Esophagus squamous epithelium (tissue), 5 donors: ENCODE measurements at regions not wholly inside any gene's neighbourhood (a gene's known extent, or its start where the extent isn't known, plus 50 kb on each side); places are given as distances from the start of the nearest gene placed in this dataset.

ENCODE experiments used
- DNase-seq: peaks from one replicate; lab custom pipeline; 2025; lab: John Stamatoyannopoulos, UW
- H3K27ac ChIP-seq, 4 donors: fragments of 200-600 bp; sonication (generic); one replicate each; pipeline ENCODE4 v1.5.1; 2016 to 2019; ENCODE audit warnings: mild to moderate bottlenecking in 1 of 4
- H3K27me3 ChIP-seq, 4 donors: fragments of 200-600 bp; sonication (generic); 1 replicate in 3 of 4; 2 replicates in 1 of 4; pipeline versions ENCODE4 v1.5.1 to v1.6.0; 2017 to 2021; ENCODE audit warnings: antibody characterized with exemption in 1 of 4
- H3K36me3 ChIP-seq, 3 donors: fragments of 200-600 bp; sonication (generic); one replicate each; pipeline ENCODE4 v1.5.1; 2016 to 2019
- H3K4me1 ChIP-seq, 3 donors: fragments of 200-600 bp; sonication (generic); one replicate each; pipeline ENCODE4 v1.5.1; 2017 to 2019
- H3K4me3 ChIP-seq, 4 donors: fragments of 200-600 bp; sonication (generic); 1 replicate in 3 of 4; 2 replicates in 1 of 4; pipeline ENCODE4 v1.5.1; 2016 to 2019; ENCODE audit warnings: mild to moderate bottlenecking in 2 of 4, moderate library complexity in 1 of 4
- H3K9me3 ChIP-seq, 3 donors: fragments of 200-600 bp; sonication (generic); one replicate each; pipeline ENCODE4 v1.5.1; 2016 to 2019
- POLR2A ChIP-seq, 4 donors: fragments of 450-650 bp; IDR thresholded peaks; one replicate each; pipeline ENCODE4 v1.6.1; 2017; ENCODE audit warnings: antibody characterized with exemption in 4 of 4, mild to moderate bottlenecking in 4 of 4, moderate library complexity in 3 of 4
- WGBS, 2 donors: methylation state at CpG; one replicate each; pipeline ENCODE4 v1.1.5; 2018; 5-methylcytosine and 5-hydroxymethylcytosine counted together
- intact Hi-C: fragments of 100-400 bp; cut with DNase I; formaldehyde crosslinking; loops from one replicate; pipeline ENCODE4 v1.15.0; 2022
- TF ChIP-seq, protein P1 (sequence below), 6 experiments: fragments of 450-650 bp in 4 of 6; fragments of 200-600 bp in 2 of 6; sonication (generic) in 2 of 6; IDR thresholded peaks; one replicate each; pipeline ENCODE4 v1.5.1; 2016 to 2019; ENCODE audit warnings: antibody characterized with exemption in 6 of 6, mild to moderate bottlenecking in 4 of 6, moderate library complexity in 4 of 6
- donor health status: DM: yes; HTN: yes; CAD: no.

DNA sequence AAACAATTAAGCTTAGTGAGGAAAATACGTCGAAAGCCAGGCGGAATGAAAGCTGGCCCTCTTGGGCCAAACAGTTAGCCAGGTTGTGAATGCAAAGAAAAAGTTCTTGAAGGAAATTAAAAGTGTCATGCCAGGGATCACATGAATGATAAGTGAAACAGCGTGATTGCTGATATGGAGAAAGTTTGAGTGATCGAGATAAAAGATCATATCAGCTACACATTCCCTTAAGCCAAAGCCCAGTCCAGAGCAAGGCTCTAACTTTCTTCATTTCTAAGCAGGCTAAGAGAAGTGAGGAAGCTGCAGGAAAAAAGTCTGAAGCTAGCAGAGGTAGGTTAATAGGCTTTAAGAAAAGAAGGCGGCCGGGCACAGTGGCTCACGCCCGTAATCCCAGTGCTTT, 254.0 kb downstream of the EFNB2 start:
- peaks cover 0 to 14% (median 0%) of the 10 kb centered on the region in 3 donors for H3K4me1 ChIP-seq
- no peaks in the 10 kb centered on the region for H3K27me3 ChIP-seq
- H3K9me3 ChIP-seq: no peaks in the 10 kb centered on the region
- H3K27ac ChIP-seq: no peak overlapping the region
- DNase-seq: no peak
- H3K36me3 ChIP-seq: no peaks in the 10 kb centered on the region
- H3K4me3 ChIP-seq: no peak overlapping the region
- 92 to 94% methylated on average over 8 of the region's 9 CpGs for WGBS, 2 donors
- TF ChIP-seq POLR2A (IDR thresholded peaks at IDR 0.05): no peak
- TF ChIP-seq, protein P1, sequence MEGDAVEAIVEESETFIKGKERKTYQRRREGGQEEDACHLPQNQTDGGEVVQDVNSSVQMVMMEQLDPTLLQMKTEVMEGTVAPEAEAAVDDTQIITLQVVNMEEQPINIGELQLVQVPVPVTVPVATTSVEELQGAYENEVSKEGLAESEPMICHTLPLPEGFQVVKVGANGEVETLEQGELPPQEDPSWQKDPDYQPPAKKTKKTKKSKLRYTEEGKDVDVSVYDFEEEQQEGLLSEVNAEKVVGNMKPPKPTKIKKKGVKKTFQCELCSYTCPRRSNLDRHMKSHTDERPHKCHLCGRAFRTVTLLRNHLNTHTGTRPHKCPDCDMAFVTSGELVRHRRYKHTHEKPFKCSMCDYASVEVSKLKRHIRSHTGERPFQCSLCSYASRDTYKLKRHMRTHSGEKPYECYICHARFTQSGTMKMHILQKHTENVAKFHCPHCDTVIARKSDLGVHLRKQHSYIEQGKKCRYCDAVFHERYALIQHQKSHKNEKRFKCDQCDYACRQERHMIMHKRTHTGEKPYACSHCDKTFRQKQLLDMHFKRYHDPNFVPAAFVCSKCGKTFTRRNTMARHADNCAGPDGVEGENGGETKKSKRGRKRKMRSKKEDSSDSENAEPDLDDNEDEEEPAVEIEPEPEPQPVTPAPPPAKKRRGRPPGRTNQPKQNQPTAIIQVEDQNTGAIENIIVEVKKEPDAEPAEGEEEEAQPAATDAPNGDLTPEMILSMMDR (IDR thresholded peaks at IDR 0.05): no peak
- intact Hi-C loops: no loop called here

DNA sequence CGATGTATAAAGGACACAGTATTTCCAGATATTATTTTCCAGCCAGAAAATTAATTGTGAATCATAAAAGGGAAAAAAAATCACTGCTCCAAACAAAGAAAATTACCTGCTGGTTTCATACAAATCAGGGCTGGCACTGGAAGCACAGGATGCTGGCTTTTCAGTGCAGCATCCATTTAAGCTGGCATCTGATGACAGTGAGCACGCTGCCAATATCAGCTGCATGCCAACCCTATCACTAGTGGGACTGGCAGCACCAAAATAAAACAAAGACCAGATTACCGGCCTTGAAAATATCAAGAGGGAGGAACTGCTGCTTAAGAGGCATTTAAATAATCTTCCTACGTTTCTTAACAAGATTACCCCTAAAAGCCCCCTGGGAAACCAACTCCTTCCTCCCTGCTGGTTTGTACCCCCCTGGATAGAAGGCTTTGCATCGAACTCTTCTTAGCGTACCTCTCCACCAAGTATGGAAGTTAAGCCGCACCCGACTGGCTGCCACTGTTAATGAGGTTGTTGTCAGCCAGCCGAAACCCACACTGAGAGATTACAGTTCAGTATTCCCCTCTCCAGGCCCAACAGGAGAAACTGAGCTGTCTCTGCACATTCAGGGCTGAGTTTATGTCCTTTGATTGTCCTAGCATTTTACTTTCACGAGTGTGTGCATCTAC, 257.8 kb downstream of the EFNB2 start:
- no peak overlapping the region for H3K27ac ChIP-seq
- H3K9me3 ChIP-seq: no peaks in the 10 kb centered on the region
- DNase-seq: no peak
- no peaks in the 10 kb centered on the region for H3K27me3 ChIP-seq
- H3K36me3 ChIP-seq: no peaks in the 10 kb centered on the region
- peaks cover 0 to 16% (median 0%) of the 10 kb centered on the region in 3 donors for H3K4me1 ChIP-seq
- H3K4me3 ChIP-seq: no peak overlapping the region
- intact Hi-C loops: no loop called here
- no peak for TF ChIP-seq POLR2A (IDR thresholded peaks at IDR 0.05)
- TF ChIP-seq, protein P1 (IDR thresholded peaks at IDR 0.05): no peak
- WGBS, 2 donors: 72 to 74% methylated on average over 8 to 9 of the region's 10 CpGs

DNA sequence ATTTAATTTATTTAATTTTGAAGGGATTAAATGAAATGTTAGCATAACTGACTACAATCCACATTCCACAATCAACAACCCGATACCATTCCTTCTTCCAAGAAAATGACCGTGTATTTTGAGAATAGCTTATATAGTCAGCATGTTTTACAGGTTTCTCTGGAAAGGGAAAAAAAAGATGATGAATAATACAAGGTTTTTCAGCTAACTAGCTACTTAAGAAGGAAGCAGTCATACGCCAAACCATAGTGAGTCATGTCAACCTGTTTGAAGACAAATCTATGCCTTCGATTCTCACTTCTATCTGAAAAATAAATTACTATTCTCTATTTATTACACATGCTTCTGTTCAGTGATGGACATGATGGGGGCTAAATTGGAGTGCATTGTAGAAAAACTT, 258.6 kb downstream of the EFNB2 start:
- intact Hi-C loops: no loop called here
- TF ChIP-seq POLR2A (IDR thresholded peaks at IDR 0.05): no peak
- H3K9me3 ChIP-seq: no peaks in the 10 kb centered on the region

DNA sequence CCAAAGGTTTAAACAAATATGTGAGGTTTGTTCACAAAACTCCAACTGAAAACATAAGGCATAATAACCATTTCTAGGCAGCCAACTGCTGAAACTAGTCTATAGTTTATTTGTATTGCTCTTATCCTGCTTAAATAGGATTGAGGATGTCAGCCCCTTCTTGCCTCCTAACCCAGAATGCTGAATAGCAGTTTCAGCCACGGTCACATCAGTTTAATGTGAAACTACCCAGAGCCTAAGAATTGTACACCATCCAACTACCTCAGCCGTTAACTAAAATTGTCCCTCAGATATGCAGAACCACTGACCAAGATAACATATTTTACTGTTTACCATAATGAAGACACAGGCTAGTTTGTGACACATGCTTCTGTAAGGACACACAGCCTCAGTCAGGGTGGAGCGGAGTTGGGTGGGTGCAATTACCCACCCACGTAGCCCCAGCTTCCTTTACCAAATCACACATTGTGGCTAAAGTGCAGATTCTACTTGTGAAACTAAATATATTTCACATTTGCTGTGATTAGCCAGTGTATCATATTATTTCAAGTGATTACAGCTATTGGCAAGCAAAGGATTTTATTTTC, 259.9 kb downstream of the EFNB2 start:
- Histone ChIP-seq H3K4me3 (no peak overlapping the region), H3K36me3 (no peaks in the 10 kb centered on the region), H3K4me1 (peaks cover 0 to 16% (median 0%) of the 10 kb centered on the region in 3 donors), H3K9me3 (no peaks in the 10 kb centered on the region), H3K27ac (no peak overlapping the region), H3K27me3 (no peaks in the 10 kb centered on the region)
- 69 to 79% methylated on average over 4 of the region's 4 CpGs for WGBS, 2 donors
- no peak for TF ChIP-seq POLR2A (IDR thresholded peaks at IDR 0.05)
- TF ChIP-seq, protein P1 (IDR thresholded peaks at IDR 0.05): no peak
- intact Hi-C loops: no loop called here
- no peak for DNase-seq

More for the DNA sequence above, 258.6 kb downstream of the EFNB2 start:
- no peaks in the 10 kb centered on the region for H3K27me3 ChIP-seq
- H3K36me3 ChIP-seq: no peaks in the 10 kb centered on the region
- H3K4me1 ChIP-seq: peaks cover 0 to 16% (median 0%) of the 10 kb centered on the region in 3 donors
- 37 to 57% methylated on average over 4 of the region's 4 CpGs for WGBS, 2 donors
- DNase-seq: no peak
- no peak overlapping the region for H3K27ac ChIP-seq
- no peak overlapping the region for H3K4me3 ChIP-seq

DNA sequence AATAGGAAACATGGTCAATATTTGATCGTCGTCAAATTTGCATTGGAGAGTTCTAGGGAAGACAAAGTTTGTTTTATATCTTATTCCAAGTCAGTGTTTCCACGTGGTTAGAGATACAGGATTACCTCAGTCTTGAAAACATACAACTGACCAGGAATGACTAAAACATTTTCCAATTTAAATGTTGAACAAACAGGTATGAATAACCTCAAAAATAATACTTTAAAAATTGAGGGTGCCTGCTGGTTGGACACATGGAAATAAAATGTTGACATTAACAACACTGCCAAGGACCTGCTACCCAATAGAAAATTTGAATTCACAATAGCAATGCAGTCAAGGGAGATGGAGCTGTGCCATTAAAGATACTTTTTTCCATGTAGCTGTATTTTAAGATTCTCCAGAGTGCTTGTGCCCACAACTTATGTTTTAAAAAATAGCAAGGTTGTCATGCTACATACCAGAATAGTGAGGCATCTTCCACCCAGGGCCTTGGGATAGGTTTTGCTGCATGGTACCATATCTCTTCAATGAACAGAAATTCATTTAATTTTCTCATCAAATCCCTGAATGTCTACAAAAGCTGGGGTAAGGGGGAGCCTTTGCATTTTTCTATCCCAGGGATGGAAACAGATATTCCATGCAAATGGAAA, 260.8 kb downstream of the EFNB2 start:
- DNase-seq: no peak
- 77 to 78% methylated on average over 3 of the region's 3 CpGs for WGBS, 2 donors
- intact Hi-C loops: no loop called here
- no peaks in the 10 kb centered on the region for H3K27me3 ChIP-seq
- H3K36me3 ChIP-seq: no peaks in the 10 kb centered on the region
- peaks cover 0 to 16% (median 0%) of the 10 kb centered on the region in 3 donors for H3K4me1 ChIP-seq
- H3K9me3 ChIP-seq: no peaks in the 10 kb centered on the region
- TF ChIP-seq, protein P1 (IDR thresholded peaks at IDR 0.05): no peak
- TF ChIP-seq POLR2A (IDR thresholded peaks at IDR 0.05): no peak
- H3K4me3 ChIP-seq: no peak overlapping the region
- no peak overlapping the region for H3K27ac ChIP-seq
